ENCODE measurements at regions not wholly inside any gene's neighbourhood (a gene's known extent, or its start where the extent isn't known, plus 50 kb on each side); places are given as distances from the start of the nearest gene placed in this dataset.
A peak's percentile ranks its signal among the peaks of the same experiment; 100 is the strongest.

- no peak for DNase-seq
These were observed 99.5 kb upstream of the CSF3R start for GRCh38 chr1:36582066-36582755.

GRCh38 chr1:36580524-36580923 is 97.8 kb upstream of the CSF3R start:
- no peak for DNase-seq

- DNase-seq: no peak
These were observed 96.3 kb upstream of the CSF3R start for GRCh38 chr1:36579039-36579438.

DNA sequence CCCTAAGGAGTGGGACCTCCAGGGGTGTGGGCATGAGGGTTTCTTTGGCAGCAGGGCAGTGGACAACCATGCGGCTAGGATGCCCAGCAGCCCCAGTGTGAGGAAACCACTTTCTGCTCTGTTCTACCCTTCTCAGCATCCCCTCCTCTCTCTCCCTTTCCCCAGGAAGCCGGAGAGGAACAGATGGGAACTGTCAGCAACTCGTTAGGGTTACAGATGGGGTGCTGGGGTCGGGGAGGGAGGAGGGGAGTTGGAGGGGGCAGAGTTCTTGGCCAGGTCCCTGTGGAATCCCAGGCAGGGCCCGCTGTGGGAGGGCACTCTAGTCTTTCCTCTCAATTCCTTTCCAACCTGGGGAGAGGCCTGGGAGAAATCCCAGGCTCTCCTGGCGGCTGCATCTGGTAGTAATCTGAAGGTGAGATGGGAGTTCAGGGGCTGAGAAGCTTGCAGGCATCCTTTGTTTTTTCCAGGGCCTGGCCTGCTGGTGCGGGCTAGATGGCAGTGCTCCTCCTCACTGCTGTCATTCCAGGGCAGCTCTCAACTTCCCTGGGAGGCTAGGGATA is 93.9 kb upstream of the CSF3R start:
- DNase-seq: peak; percentile 48 to 57

GRCh38 chr1:36576118-36576517 is 93.4 kb upstream of the CSF3R start:
- DNase-seq: peak; percentile 54 to 64

DNA sequence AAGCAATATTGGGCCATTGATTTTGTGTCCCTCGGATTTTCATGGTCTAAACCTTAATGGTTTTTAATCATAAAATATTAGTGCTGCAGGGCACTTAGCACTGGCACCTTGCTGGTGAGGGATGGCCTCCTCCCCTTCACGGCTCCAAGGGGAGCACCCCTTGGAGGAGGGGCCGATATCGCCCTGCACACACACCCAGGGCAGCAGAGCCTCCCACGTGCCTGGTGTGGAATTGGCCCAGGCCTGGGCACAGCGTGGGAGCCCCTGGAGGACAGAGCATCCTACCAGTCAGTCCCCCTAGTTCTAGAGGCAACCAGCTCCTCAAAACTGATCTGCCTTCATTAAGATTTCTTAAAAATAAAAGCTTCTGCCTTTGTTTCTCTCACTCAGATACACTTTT is 90.7 kb upstream of the CSF3R start:
- no peak for DNase-seq

GRCh38 chr1:36572906-36573305 is 90.2 kb upstream of the CSF3R start:
- DNase-seq: no peak

DNA sequence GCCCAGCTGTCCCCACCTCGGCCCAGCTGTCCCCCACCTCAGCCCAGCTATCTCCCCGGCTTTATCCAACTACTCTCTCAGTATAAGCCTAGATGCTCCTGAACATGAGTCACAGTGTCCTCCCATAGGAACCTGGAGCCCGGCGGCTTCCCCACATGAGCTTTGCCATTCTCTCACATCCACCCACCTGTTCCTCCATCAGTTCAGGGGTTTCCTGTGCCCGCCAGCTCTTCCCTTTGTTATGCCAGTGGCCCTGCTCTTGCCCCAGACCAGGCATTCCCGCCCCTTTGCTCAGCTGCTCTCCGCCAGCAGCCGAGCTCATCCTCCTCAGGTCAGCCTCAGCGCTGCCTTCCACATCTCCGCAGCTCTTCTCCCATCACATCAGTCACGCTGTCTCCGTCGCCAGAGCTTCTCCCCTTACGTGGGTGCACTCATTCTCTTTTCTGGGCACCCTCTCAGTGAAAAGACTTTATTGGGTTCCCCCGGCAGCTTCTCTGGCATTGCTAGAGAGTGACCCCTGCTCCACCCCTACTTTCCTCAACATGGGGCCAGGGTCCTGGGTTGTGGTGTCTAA is 89.5 kb upstream of the CSF3R start:
- no peak for DNase-seq

DNA sequence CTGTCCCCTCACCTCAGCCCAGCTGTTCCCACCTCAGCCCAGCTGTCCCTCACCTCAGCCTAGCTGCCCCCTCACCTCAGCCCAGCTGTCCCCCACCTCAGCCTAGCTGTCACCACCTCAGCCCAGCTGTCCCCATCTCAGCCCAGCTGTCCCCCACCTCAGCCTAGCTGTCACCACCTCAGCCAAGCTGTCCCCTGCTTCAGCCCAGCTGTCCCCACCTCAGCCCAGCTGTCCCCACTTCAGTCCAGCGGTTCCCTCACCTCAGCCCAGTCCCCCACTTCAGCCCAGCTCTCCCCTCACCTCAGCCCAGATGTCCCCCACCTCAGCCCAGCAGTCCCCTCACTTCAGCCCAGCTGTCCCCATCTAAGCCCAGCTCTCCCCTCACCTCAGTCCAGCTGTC is 88.4 kb upstream of the CSF3R start:
- no peak for DNase-seq

DNA sequence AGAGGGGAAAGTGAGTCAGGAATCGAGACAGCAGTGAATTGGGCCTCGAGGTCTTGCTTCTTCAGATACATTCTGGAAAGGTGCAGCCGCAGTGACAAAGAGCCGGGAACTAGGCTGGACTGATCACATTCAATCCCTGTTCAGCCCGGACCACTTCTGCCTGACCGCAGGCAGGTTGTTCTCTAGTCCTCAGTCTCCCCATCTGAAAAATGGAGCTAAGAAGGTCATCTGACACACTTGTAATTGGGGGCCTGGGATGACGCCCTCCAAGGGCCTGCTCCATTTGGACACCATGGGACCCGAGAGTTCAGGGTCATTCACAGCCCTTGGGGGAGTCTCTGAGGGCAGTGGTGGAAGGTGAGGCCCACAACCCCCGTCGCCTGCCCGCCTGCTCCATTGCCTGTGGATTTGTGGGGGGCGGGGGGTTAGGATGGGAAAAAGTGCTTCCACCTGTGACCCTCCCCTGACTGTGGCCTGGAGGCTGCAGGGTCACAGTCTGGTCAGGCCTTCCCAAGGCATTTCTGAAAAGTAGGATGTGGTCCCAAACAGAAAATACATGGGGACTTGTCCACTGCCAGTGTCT is 87.9 kb upstream of the CSF3R start:
- no peak for DNase-seq

GRCh38 chr1:36570006-36570405 is 87.3 kb upstream of the CSF3R start:
- no peak for DNase-seq

- DNase-seq: no peak
These were observed 85.1 kb upstream of the CSF3R start for GRCh38 chr1:36567601-36568341.

GRCh38 chr1:36565576-36566501 is 83.1 kb upstream of the CSF3R start:
- DNase-seq: no peak

DNA sequence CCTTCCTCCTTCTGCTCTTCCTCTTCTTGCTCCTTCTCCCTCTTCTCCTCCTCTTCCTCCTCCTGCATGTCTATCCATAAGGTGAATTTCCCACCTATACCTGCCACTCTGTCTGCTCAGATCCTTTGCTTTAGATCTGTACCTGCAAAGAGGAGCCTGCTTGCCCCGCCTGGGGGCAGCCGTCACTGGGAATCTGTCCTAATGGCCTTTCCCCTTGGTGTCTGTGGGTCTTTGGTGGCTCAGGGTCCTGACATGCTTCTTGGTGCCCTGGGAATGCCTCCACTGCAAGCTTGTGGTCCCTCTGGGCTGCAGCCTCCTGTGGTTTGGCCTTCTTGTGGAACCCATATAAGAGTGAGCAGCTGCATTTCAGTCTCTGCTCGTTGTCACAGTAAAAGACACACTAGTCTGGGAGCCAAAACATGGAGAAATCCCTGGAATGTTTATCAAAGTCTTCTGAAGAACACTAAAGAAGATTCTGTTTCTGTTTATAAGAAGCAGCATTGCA is 79.5 kb upstream of the CSF3R start:
- DNase-seq: peak in 1 of 2 donors; percentile 20

DNA sequence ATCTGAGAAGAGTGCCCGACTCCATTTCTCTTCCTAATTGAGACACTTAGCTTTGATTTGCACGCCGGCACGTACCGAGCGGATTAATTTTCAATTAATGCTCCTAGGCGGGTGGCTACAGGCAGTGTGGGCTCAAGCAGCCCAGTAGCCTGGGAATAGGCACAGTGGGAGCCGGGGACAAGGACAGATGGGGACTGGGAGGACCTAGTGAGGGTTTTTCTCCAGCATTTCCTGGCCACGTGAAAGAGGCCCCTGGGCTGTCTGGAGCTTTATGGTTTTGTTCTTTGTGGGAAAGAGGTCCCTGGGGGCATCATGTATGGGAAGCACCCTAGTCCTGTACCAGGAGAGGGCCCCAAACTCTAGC is 78.6 kb upstream of the CSF3R start:
- no peak for DNase-seq

DNA sequence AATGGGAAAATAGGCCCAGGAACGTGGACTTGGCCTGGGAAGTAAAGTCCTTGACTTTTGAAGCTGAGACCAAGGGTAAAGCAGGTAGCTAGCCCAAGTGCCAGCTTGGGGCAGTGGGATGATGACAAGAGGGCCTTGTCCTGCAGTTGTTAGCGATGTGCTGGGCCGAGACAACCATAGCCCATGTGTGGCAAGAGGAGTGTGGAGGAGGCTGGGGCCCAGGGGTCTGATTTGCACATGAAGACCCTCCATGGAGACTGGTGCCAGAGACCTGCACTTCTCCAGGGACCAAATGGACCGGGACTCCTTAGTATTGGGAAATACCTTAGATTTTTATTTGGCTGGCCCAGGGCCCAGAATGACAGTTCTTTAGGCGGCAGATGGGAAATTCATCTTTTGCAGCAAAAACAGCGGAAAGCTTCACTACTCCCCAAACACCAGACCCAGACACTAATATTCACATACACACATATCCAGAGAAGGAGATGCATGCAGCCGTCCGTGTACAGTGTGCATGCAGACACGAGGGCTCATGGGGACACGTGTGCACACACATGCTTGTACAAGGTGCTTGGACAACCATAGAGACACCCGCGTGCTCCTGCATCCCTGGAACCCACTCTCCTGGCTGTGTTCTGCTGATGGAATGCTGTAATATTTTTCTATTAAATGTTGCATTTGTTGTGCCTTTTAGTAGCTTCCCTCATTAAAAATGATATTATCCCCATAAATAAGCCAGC is 78.1 kb upstream of the CSF3R start:
- no peak for DNase-seq

DNA sequence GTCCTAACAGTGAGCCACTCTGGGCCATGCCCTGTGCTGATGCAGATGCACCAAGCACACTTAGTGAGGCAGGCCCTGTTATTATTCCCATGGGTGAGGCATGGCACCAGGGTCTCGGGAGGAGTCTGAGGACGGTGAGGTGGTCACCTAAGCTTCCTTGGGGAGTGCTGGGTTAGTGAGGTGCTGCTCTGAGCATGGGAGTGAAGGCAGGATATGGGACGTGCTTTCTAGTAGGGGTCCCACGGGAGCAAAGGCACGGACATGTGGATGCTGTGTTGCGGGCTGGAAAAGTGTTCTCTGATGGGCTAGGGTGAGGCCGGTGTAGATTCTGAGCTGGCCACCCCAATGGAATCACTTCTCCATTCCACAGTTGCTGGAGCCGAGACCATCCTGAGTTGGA is 77.5 kb upstream of the CSF3R start:
- no peak for DNase-seq

GRCh38 chr1:36559061-36559460 is 76.3 kb upstream of the CSF3R start:
- no peak for DNase-seq

- DNase-seq: no peak
These were observed 74.6 kb upstream of the CSF3R start for GRCh38 chr1:36557041-36558000.

All from right lung (tissue), 2 donors.